GM23338 (cell line): ENCODE measurements at regions not wholly inside any gene's neighbourhood (a gene's known extent, or its start where the extent isn't known, plus 50 kb on each side); places are given as distances from the start of the nearest gene placed in this dataset.

Experiments
- ATAC-seq: fragments of 200-7000 bp; cut with Tn5 transposase; 3 replicates; pipeline ENCODE4 v1.9.1; 2020
- DNase-seq: peaks from one replicate; pipeline ENCODE4 v3.0.0-alpha.2; 2015; ENCODE audit warnings: low spot score
- H2AFZ ChIP-seq: fragments of 200-600 bp; sonication (generic); 2 replicates; pipeline ENCODE4 v1.8.0; 2016; ENCODE audit warnings: antibody characterized with exemption, mild to moderate bottlenecking, moderate library complexity
- H3F3A ChIP-seq: fragments of 200-600 bp; sonication (generic); replicated peaks from 2 replicates; pipeline ENCODE4 v1.8.0; 2017; ENCODE audit warnings: antibody characterized with exemption, mixed run types, low read depth
- H3K27ac ChIP-seq: fragments of 200-600 bp; sonication (generic); 2 replicates; pipeline ENCODE4 v1.6.1; 2016; ENCODE audit warnings: low read depth
- H3K27me3 ChIP-seq: fragments of 200-600 bp; sonication (generic); 2 replicates; pipeline ENCODE4 v1.8.0; 2016; ENCODE audit warnings: mild to moderate bottlenecking, mixed run types, moderate library complexity; ENCODE audit not compliant: insufficient read depth
- H3K36me3 ChIP-seq: fragments of 200-600 bp; sonication (generic); 2 replicates; pipeline ENCODE4 v1.8.0; 2016; ENCODE audit warnings: mild to moderate bottlenecking; ENCODE audit not compliant: insufficient read depth
- H3K4me1 ChIP-seq: fragments of 200-600 bp; sonication (generic); 2 replicates; pipeline ENCODE4 v1.8.0; 2016; ENCODE audit warnings: mild to moderate bottlenecking, moderate library complexity; ENCODE audit not compliant: insufficient read depth
- H3K4me2 ChIP-seq: fragments of 200-600 bp; sonication (generic); 2 replicates; pipeline ENCODE4 v1.7.1; 2017; ENCODE audit warnings: mixed run types
- H3K4me3 ChIP-seq: fragments of 200-600 bp; sonication (generic); 2 replicates; pipeline ENCODE4 v1.6.1; 2016; ENCODE audit warnings: mixed run types
- H3K79me2 ChIP-seq: fragments of 200-600 bp; sonication (generic); replicated peaks from 2 replicates; pipeline ENCODE4 v1.8.0; 2017; ENCODE audit warnings: mild to moderate bottlenecking; ENCODE audit not compliant: insufficient read depth
- H3K9me2 ChIP-seq: fragments of 200-600 bp; sonication (generic); 2 replicates; pipeline ENCODE4 v1.8.0; 2017; ENCODE audit not compliant: insufficient read depth
- H4K20me1 ChIP-seq: fragments of 200-600 bp; sonication (generic); replicated peaks from 2 replicates; pipeline ENCODE4 v1.8.0; 2017; ENCODE audit warnings: mild to moderate bottlenecking; ENCODE audit not compliant: insufficient read depth
- H3K27ac Mint-ChIP-seq: 2 replicates; pipeline ENCODE4 v1.8.0; 2020; ENCODE audit warnings: inconsistent platforms, mild to moderate bottlenecking, moderate library complexity, mixed read lengths
- H3K27me3 Mint-ChIP-seq: 3 replicates; pipeline ENCODE4 v1.8.0; 2022; ENCODE audit warnings: low read depth, mild to moderate bottlenecking, moderate library complexity, mixed read lengths, inconsistent platforms; ENCODE audit not compliant: insufficient read depth, poor library complexity
- H3K36me3 Mint-ChIP-seq: 3 replicates; pipeline ENCODE4 v1.8.0; 2021; ENCODE audit warnings: low read depth, mild to moderate bottlenecking, inconsistent platforms, moderate library complexity, mixed read lengths
- H3K4me1 Mint-ChIP-seq: 3 replicates; pipeline ENCODE4 v1.8.0; 2020; ENCODE audit warnings: mild to moderate bottlenecking, inconsistent platforms, mixed read lengths
- H3K4me3 Mint-ChIP-seq: 3 replicates; pipeline ENCODE4 v1.8.0; 2021; ENCODE audit warnings: moderate library complexity, mild to moderate bottlenecking, inconsistent platforms, mixed read lengths
- H3K9me3 Mint-ChIP-seq: 3 replicates; pipeline ENCODE4 v1.8.0; 2020; ENCODE audit warnings: moderate library complexity, mild to moderate bottlenecking, inconsistent platforms, mixed read lengths
- CREB1 ChIP-seq: fragments of 250-450 bp; sonication (Bioruptor Pico); IDR thresholded peaks from 2 replicates; pipeline ENCODE4 v1.5.0; 2020; ENCODE audit warnings: low read depth, mild to moderate bottlenecking, moderate library complexity
- EZH2 ChIP-seq: fragments of 200-600 bp; sonication (generic); IDR thresholded peaks from one replicate; pipeline ENCODE4 v1.8.0; 2017; ENCODE audit warnings: antibody characterized with exemption, mild to moderate bottlenecking, low read depth; ENCODE audit not compliant: unreplicated experiment
- EZH2phosphoT487 ChIP-seq: fragments of 200-600 bp; sonication (generic); IDR thresholded peaks from one replicate; pipeline ENCODE4 v1.8.1; 2018; ENCODE audit warnings: antibody characterized with exemption; ENCODE audit not compliant: unreplicated experiment
- JUNB ChIP-seq: IDR thresholded peaks from one replicate; pipeline ENCODE4 v1.6.1; 2016; ENCODE audit warnings: antibody characterized with exemption; ENCODE audit not compliant: unreplicated experiment
- NANOG ChIP-seq: IDR thresholded peaks from 2 replicates; pipeline ENCODE4 v1.6.1; 2016; ENCODE audit warnings: antibody characterized with exemption, borderline replicate concordance
- POLR2AphosphoS5 ChIP-seq: IDR thresholded peaks from 2 replicates; pipeline ENCODE4 v1.6.1; 2016; ENCODE audit warnings: antibody characterized with exemption, low read depth
- STAT1 ChIP-seq: IDR thresholded peaks from one replicate; pipeline ENCODE4 v1.6.1; 2016; ENCODE audit warnings: antibody characterized with exemption; ENCODE audit not compliant: unreplicated experiment
- ZNF114 ChIP-seq: fragments of 250-450 bp; sonication (Bioruptor Pico); IDR thresholded peaks from 2 replicates; pipeline ENCODE4 v1.5.0; 2020; ENCODE audit warnings: mild to moderate bottlenecking, moderate library complexity
- ZNF331 ChIP-seq: fragments of 250-450 bp; sonication (Bioruptor Pico); IDR thresholded peaks from 2 replicates; pipeline ENCODE4 v1.5.0; 2020; ENCODE audit warnings: low read depth, mild to moderate bottlenecking, moderate library complexity
- TF ChIP-seq, protein P1 (sequence below): IDR thresholded peaks from one replicate; pipeline ENCODE4 v1.6.1; 2018; ENCODE audit warnings: antibody characterized with exemption; ENCODE audit not compliant: unreplicated experiment
- TF ChIP-seq, protein P2 (sequence below), 2 experiments: fragments of 200-600 bp in 1 of 2; sonication (generic) in 1 of 2; conservative IDR thresholded peaks; 2 replicates each; pipeline versions ENCODE4 v1.5.1 to v1.6.1; 2016 to 2017; ENCODE audit warnings: antibody characterized with exemption in 2 of 2, low read depth in 2 of 2, mild to moderate bottlenecking in 2 of 2, moderate library complexity in 1 of 2
- TF ChIP-seq, protein P3 (sequence below): IDR thresholded peaks from 2 replicates; pipeline ENCODE4 v1.6.1; 2016; ENCODE audit warnings: antibody characterized with exemption
- TF ChIP-seq, protein P4 (sequence below): fragments of 250-450 bp; sonication (Bioruptor Pico); IDR thresholded peaks from 2 replicates; pipeline ENCODE4 v1.5.0; 2020; ENCODE audit warnings: mild to moderate bottlenecking, moderate library complexity

DNA sequence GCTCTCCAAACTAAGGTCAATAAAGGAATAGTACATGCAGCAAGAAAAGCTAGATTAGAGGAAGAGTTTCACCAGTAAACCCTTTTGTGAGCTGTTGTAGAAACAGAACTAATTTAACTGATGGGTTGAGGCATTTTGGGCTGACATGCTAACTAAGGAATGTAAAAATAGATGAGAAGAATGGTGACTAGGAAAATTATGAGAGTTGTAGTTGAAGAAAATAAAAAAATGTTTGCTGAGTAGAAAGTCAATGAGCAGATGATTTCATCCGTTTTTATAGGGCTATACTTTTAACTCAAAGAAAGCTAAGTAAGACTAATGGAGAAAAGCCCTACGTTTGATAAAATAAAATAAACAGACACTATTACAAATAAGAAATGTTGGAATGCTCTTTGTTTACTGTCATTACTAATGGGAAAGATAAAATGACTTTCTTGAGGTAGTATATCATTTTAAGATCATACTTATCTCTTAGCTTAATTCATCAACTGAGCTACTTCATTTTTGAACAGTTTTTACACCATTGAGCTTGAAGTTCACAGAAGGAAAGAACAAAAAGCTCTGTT is 209.4 kb upstream of the DPH6 start:
- no peaks in the 10 kb centered on the region for H3K4me1 ChIP-seq
- no peak for DNase-seq

More for the DNA sequence above, 209.4 kb upstream of the DPH6 start:
- no peaks in the 10 kb centered on the region for H3K9me3 Mint-ChIP-seq
- H3K4me1 Mint-ChIP-seq = peaks cover 13% of the 10 kb centered on the region
- Histone ChIP-seq H3K4me2 (no peak overlapping the region), H3F3A (no peaks in the 10 kb centered on the region), H3K27me3 (no peaks in the 10 kb centered on the region), H4K20me1 (no peaks in the 10 kb centered on the region), H3K9me2 (no peaks in the 10 kb centered on the region), H3K36me3 (no peaks in the 10 kb centered on the region), H2AFZ (no peak overlapping the region), H3K4me3 (no peak overlapping the region), H3K27ac (no peak overlapping the region), H3K79me2 (no peaks in the 10 kb centered on the region)
- no peak overlapping the region for H3K27ac Mint-ChIP-seq
- H3K27me3 Mint-ChIP-seq = peaks cover 3% of the 10 kb centered on the region
- no peak for ATAC-seq
- H3K36me3 Mint-ChIP-seq = no peaks in the 10 kb centered on the region
- TF ChIP-seq, protein P1, sequence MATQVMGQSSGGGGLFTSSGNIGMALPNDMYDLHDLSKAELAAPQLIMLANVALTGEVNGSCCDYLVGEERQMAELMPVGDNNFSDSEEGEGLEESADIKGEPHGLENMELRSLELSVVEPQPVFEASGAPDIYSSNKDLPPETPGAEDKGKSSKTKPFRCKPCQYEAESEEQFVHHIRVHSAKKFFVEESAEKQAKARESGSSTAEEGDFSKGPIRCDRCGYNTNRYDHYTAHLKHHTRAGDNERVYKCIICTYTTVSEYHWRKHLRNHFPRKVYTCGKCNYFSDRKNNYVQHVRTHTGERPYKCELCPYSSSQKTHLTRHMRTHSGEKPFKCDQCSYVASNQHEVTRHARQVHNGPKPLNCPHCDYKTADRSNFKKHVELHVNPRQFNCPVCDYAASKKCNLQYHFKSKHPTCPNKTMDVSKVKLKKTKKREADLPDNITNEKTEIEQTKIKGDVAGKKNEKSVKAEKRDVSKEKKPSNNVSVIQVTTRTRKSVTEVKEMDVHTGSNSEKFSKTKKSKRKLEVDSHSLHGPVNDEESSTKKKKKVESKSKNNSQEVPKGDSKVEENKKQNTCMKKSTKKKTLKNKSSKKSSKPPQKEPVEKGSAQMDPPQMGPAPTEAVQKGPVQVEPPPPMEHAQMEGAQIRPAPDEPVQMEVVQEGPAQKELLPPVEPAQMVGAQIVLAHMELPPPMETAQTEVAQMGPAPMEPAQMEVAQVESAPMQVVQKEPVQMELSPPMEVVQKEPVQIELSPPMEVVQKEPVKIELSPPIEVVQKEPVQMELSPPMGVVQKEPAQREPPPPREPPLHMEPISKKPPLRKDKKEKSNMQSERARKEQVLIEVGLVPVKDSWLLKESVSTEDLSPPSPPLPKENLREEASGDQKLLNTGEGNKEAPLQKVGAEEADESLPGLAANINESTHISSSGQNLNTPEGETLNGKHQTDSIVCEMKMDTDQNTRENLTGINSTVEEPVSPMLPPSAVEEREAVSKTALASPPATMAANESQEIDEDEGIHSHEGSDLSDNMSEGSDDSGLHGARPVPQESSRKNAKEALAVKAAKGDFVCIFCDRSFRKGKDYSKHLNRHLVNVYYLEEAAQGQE = no peak
- TF ChIP-seq, protein P2, sequence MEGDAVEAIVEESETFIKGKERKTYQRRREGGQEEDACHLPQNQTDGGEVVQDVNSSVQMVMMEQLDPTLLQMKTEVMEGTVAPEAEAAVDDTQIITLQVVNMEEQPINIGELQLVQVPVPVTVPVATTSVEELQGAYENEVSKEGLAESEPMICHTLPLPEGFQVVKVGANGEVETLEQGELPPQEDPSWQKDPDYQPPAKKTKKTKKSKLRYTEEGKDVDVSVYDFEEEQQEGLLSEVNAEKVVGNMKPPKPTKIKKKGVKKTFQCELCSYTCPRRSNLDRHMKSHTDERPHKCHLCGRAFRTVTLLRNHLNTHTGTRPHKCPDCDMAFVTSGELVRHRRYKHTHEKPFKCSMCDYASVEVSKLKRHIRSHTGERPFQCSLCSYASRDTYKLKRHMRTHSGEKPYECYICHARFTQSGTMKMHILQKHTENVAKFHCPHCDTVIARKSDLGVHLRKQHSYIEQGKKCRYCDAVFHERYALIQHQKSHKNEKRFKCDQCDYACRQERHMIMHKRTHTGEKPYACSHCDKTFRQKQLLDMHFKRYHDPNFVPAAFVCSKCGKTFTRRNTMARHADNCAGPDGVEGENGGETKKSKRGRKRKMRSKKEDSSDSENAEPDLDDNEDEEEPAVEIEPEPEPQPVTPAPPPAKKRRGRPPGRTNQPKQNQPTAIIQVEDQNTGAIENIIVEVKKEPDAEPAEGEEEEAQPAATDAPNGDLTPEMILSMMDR (conservative IDR thresholded peaks at IDR 0.05; ENCODE audit: low read depth in 2 of 2) = no peak
- TF ChIP-seq ZNF331 (CRISPR knock-in tag) = no peak
- TF ChIP-seq NANOG = no peak
- TF ChIP-seq EZH2phosphoT487 = no peak
- TF ChIP-seq, protein P3, sequence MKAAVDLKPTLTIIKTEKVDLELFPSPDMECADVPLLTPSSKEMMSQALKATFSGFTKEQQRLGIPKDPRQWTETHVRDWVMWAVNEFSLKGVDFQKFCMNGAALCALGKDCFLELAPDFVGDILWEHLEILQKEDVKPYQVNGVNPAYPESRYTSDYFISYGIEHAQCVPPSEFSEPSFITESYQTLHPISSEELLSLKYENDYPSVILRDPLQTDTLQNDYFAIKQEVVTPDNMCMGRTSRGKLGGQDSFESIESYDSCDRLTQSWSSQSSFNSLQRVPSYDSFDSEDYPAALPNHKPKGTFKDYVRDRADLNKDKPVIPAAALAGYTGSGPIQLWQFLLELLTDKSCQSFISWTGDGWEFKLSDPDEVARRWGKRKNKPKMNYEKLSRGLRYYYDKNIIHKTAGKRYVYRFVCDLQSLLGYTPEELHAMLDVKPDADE = no peak
- no peak for TF ChIP-seq CREB1 (CRISPR knock-in tag)
- no peak for TF ChIP-seq ZNF114 (CRISPR knock-in tag)
- no peak for TF ChIP-seq JUNB
- TF ChIP-seq EZH2 = no peak
- TF ChIP-seq, protein P4, sequence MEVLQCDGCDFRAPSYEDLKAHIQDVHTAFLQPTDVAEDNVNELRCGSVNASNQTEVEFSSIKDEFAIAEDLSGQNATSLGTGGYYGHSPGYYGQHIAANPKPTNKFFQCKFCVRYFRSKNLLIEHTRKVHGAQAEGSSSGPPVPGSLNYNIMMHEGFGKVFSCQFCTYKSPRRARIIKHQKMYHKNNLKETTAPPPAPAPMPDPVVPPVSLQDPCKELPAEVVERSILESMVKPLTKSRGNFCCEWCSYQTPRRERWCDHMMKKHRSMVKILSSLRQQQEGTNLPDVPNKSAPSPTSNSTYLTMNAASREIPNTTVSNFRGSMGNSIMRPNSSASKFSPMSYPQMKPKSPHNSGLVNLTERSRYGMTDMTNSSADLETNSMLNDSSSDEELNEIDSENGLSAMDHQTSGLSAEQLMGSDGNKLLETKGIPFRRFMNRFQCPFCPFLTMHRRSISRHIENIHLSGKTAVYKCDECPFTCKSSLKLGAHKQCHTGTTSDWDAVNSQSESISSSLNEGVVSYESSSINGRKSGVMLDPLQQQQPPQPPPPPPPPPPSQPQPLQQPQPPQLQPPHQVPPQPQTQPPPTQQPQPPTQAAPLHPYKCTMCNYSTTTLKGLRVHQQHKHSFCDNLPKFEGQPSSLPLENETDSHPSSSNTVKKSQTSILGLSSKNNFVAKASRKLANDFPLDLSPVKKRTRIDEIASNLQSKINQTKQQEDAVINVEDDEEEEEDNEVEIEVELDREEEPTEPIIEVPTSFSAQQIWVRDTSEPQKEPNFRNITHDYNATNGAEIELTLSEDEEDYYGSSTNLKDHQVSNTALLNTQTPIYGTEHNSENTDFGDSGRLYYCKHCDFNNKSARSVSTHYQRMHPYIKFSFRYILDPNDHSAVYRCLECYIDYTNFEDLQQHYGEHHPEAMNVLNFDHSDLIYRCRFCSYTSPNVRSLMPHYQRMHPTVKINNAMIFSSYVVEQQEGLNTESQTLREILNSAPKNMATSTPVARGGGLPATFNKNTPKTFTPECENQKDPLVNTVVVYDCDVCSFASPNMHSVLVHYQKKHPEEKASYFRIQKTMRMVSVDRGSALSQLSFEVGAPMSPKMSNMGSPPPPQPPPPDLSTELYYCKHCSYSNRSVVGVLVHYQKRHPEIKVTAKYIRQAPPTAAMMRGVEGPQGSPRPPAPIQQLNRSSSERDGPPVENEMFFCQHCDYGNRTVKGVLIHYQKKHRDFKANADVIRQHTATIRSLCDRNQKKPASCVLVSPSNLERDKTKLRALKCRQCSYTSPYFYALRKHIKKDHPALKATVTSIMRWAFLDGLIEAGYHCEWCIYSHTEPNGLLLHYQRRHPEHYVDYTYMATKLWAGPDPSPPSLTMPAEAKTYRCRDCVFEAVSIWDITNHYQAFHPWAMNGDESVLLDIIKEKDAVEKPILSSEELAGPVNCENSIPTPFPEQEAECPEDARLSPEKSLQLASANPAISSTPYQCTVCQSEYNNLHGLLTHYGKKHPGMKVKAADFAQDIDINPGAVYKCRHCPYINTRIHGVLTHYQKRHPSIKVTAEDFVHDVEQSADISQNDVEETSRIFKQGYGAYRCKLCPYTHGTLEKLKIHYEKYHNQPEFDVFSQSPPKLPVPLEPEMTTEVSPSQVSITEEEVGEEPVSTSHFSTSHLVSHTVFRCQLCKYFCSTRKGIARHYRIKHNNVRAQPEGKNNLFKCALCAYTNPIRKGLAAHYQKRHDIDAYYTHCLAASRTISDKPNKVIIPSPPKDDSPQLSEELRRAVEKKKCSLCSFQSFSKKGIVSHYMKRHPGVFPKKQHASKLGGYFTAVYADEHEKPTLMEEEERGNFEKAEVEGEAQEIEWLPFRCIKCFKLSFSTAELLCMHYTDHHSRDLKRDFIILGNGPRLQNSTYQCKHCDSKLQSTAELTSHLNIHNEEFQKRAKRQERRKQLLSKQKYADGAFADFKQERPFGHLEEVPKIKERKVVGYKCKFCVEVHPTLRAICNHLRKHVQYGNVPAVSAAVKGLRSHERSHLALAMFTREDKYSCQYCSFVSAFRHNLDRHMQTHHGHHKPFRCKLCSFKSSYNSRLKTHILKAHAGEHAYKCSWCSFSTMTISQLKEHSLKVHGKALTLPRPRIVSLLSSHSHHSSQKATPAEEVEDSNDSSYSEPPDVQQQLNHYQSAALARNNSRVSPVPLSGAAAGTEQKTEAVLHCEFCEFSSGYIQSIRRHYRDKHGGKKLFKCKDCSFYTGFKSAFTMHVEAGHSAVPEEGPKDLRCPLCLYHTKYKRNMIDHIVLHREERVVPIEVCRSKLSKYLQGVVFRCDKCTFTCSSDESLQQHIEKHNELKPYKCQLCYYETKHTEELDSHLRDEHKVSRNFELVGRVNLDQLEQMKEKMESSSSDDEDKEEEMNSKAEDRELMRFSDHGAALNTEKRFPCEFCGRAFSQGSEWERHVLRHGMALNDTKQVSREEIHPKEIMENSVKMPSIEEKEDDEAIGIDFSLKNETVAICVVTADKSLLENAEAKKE (CRISPR knock-in tag) = no peak
- TF ChIP-seq STAT1 = no peak
- TF ChIP-seq POLR2AphosphoS5 = no peak
- no peak overlapping the region for H3K4me3 Mint-ChIP-seq
